ENCODE measurements at regions not wholly inside any gene's neighbourhood (a gene's known extent, or its start where the extent isn't known, plus 50 kb on each side); places are given as distances from the start of the nearest gene placed in this dataset.

DNA sequence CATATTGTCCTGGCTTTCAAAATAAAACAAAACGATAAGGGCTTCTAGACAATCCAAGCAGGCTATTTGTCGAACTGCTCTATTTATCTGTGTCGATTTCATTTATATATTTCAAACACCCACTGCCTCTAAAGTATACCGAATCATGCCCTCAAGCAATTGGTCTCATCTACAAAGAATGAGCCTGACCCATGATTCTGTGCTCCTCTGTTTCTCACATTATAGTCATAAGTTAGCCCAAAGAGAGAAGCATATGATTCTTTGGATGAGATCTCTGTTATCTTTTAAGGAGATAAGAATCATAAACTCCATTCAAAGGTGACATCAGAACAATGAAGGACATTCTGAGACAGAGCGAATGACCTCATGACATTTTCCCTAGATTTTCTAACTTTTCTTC is 191.1 kb downstream of the MAP2K6 start:
- no peak for DNase-seq (ENCODE audit: low read depth, low spot score)

GRCh38 chr17:69606142-69606800 is 191.8 kb downstream of the MAP2K6 start:
- DNase-seq (ENCODE audit: low read depth, low spot score): no peak

GRCh38 chr17:69607162-69607834 is 192.8 kb downstream of the MAP2K6 start:
- peak; percentile 75 for DNase-seq (ENCODE audit: low read depth, low spot score)

DNA sequence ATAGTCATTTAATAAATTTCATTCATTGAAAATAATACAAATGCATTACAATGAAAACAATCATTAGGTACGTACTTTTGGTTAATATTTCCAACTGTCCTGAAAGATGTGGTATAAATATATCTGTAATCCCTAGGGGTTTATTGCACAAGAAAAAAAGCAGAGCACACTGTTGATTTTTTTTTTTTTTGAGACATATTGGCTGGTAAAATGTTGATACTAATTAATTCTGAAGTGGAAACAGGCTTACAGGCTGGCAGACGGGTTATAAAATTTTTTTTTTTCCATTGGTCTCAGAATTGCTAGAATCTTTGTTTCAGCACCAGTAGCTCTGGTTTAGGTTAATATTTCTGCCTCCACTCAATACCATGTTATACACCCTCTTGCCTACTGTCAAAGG is 193.6 kb downstream of the MAP2K6 start:
- DNase-seq (ENCODE audit: low read depth, low spot score): no peak

- DNase-seq (ENCODE audit: low read depth, low spot score): peak; percentile 71
These were observed 194.4 kb downstream of the MAP2K6 start for GRCh38 chr17:69608808-69609472.

GRCh38 chr17:69609473-69610305 is 195.2 kb downstream of the MAP2K6 start:
- DNase-seq (ENCODE audit: low read depth, low spot score): no peak

DNA sequence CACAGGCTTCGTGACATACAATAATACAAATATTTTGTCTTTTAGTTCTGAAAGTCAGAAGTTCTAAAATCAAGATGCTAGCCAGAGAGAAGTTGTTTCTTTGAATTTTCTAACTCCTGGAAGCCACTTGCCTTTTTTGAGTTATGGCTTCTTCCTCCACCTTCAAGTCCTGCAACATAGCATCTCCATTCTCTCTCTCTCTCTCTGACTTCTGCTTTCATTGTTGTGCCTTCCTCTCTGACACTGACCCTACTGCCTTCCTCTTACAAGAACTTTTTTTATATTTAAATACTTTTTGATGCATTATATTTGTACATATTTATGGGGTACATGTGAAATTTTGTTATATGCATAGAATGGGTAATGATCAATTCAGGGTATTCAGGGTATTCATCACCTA is 205.9 kb downstream of the MAP2K6 start:
- no peak for DNase-seq (ENCODE audit: low read depth, low spot score)

GRCh38 chr17:69625474-69625873 is 211.0 kb downstream of the MAP2K6 start:
- no peak for DNase-seq (ENCODE audit: low read depth, low spot score)

- no peak for DNase-seq (ENCODE audit: low read depth, low spot score)
These were observed 215.6 kb downstream of the MAP2K6 start for GRCh38 chr17:69630056-69630635.

- DNase-seq (ENCODE audit: low read depth, low spot score): no peak
These were observed 220.3 kb downstream of the MAP2K6 start for GRCh38 chr17:69634844-69635243.

- DNase-seq (ENCODE audit: low read depth, low spot score): no peak
These were observed 223.1 kb downstream of the MAP2K6 start for GRCh38 chr17:69637446-69638156.

- DNase-seq (ENCODE audit: low read depth, low spot score): no peak
These were observed 224.6 kb downstream of the MAP2K6 start for GRCh38 chr17:69639096-69639495.

DNA sequence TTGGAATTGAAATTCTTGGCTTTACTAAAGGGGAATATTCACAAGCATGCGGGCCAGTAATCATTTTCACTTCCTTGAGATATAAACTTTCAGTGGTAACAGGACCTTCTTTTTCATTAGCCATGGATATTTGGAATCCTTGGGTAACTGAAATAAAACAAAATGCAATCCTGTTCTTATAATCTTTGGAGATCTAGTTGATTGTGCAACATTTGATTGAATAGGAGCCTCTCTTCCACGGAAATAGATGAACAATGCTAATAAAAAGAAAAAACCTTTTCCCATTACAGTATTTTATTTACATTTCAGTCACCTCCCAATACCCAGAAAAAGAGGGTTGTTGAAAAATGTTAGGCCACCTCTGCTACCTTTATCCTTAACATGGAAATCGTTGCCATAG is 225.6 kb downstream of the MAP2K6 start:
- no peak for DNase-seq (ENCODE audit: low read depth, low spot score)

DNA sequence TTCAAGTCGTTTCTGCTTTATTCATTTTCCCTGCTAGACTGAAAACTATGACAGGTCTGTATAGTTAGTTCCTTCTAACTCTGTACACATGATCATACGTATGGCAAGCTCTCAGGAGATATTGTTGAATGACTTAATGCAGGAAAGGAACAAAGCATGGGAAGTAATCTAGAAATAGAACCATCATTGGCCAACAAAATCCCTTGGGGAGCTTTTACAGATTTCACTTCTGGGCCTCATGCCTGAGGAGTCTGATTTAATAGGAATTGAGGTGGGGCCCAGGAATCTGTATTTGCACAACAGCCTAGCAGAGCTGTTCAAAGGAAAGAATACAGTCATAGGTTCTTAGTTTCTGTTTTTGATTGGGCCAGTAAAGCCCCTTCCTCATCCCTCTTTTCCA is 229.2 kb downstream of the MAP2K6 start:
- DNase-seq (ENCODE audit: low read depth, low spot score): no peak

DNA sequence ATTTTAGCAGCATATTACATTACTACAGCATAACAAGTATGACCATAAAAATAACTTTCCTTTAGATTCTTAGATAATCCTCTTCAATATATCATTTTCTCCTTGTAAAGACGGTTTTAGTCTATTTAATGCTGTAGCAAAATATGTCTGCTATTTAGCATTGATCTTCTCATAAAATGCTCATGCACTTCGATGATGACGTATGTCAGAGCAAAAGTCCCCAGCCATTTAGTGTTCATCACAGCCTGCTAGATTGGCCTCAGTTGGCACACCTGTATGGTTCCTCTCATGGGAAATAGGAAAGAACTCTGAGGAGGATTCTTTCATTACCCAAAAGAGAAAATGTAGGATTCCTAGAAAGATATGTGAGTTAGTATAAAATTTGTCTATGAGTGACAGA is 232.2 kb downstream of the MAP2K6 start:
- DNase-seq (ENCODE audit: low read depth, low spot score): no peak

GRCh38 chr17:69650881-69651280 is 236.4 kb downstream of the MAP2K6 start:
- no peak for DNase-seq (ENCODE audit: low read depth, low spot score)

GRCh38 chr17:69651921-69652320 is 237.4 kb downstream of the MAP2K6 start:
- no peak for DNase-seq (ENCODE audit: low read depth, low spot score)

- no peak for DNase-seq (ENCODE audit: low read depth, low spot score)
These were observed 240.7 kb downstream of the MAP2K6 start for GRCh38 chr17:69654981-69655855.

GRCh38 chr17:69655902-69656301 is 241.4 kb downstream of the MAP2K6 start:
- no peak for DNase-seq (ENCODE audit: low read depth, low spot score)
